SK-N-MC (cell line): ENCODE measurements at regions not wholly inside any gene's neighbourhood (a gene's known extent, or its start where the extent isn't known, plus 50 kb on each side); places are given as distances from the start of the nearest gene placed in this dataset.
"Not testable (repeated sequence)": the region's sequence is repeated elsewhere in the genome, so short reads cannot be mapped to it uniquely, and the experiment has no call there.

Experiments used
- DNase-seq: peaks from one replicate; pipeline ENCODE4 v3.0.0-alpha.2; 2011; ENCODE audit warnings: low read depth, low spot score
- H3K27ac ChIP-seq: fragments of 200-600 bp; sonication (generic); 2 replicates; pipeline ENCODE4 v1.5.1; 2016; ENCODE audit warnings: mixed run types
- H3K36me3 ChIP-seq: fragments of 200-600 bp; sonication (generic); 2 replicates; pipeline ENCODE4 v1.6.1; 2017; ENCODE audit warnings: antibody characterized with exemption, low read length, mixed read lengths; ENCODE audit not compliant: insufficient read depth
- H3K4me3 ChIP-seq: fragments of 200-600 bp; sonication (generic); 2 replicates; pipeline ENCODE4 v1.5.1; 2016
- H3K9ac ChIP-seq: fragments of 200-600 bp; sonication (generic); 2 replicates; pipeline ENCODE4 v1.8.0; 2017; ENCODE audit warnings: mixed run types, mixed read lengths; ENCODE audit not compliant: insufficient read length
- H3K9me3 ChIP-seq: fragments of 200-600 bp; sonication (generic); 2 replicates; pipeline ENCODE4 v1.6.1; 2017; ENCODE audit warnings: low read depth, mild to moderate bottlenecking, antibody characterized with exemption, low read length, moderate library complexity, mixed read lengths
- EZH2 ChIP-seq: fragments of 200-600 bp; sonication (generic); IDR thresholded peaks from one replicate; pipeline ENCODE4 v1.6.1; 2017; ENCODE audit warnings: antibody characterized with exemption
- FOXP2 ChIP-seq: optimal IDR thresholded peaks from 2 replicates; pipeline ENCODE3; 2011; ENCODE audit warnings: mild to moderate bottlenecking, moderate library complexity; ENCODE audit not compliant: insufficient read depth; ENCODE audit errors: extremely low read length, control extremely low read depth
- POLR2AphosphoS5 ChIP-seq: IDR thresholded peaks from 2 replicates; pipeline ENCODE4 v1.6.1; 2012; ENCODE audit warnings: mild to moderate bottlenecking, low read depth, low read length, borderline replicate concordance

- H3K27ac ChIP-seq, result no peak overlapping the region
- no peak for DNase-seq
Observed at GRCh38 chr5:91469517-91470165, 86.5 kb upstream of the ARRDC3 start.

DNA sequence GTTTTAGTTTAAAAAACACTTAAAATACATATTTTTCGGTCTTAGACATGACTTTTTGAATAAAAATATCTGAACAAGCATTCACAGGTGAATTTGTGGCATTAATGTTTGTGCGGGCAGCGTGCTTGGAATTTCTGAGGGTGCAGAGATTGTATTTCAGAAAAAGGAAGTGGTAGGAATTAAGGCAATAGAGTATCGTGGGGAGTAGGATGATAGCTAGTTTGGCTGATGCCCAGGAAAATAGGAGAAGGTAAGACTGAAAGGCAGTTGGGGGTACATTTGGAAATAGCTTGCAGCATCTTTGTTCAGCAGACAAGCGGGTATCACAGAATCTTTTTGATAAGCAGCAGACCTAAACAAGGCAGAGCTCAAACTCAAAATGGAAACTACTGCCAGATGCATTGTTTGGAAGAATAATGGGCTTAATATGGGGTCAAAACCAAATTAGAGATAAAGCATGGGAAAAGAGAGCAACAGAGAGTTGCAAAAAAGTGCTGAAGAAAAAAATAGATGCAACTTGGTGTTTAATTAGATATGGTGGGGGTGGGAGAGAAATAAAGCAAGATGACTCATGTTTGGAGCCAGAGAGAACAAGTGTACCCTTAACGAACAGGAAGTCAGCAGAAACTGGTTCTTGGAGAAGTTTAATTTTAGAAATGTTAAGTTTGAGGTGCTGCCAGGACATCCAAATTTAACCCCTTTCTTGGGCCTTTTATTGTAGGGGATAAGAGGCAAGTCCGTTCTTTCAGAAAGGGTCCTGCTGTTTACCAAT lies 85.7 kb upstream of the ARRDC3 start:
- Histone ChIP-seq H3K9me3 (no peaks in the 10 kb centered on the region), H3K4me3 (no peak overlapping the region), H3K27ac (no peak overlapping the region), H3K9ac (no peak overlapping the region), H3K36me3 (no peaks in the 10 kb centered on the region)
- no peak for DNase-seq
- TF ChIP-seq POLR2AphosphoS5 (no peak), EZH2 (no peak), FOXP2 (no peak)

More at GRCh38 chr5:91469517-91470165, 86.5 kb upstream of the ARRDC3 start:
- no peak overlapping the region for H3K4me3 ChIP-seq
- H3K9me3 ChIP-seq, result no peaks in the 10 kb centered on the region
- no peaks in the 10 kb centered on the region for H3K36me3 ChIP-seq
- TF ChIP-seq EZH2 (no peak), FOXP2 (no peak), POLR2AphosphoS5 (no peak)
- H3K9ac ChIP-seq, result no peak overlapping the region

- DNase-seq, result no peak
- TF ChIP-seq EZH2, result no peak
- TF ChIP-seq POLR2AphosphoS5, result no peak
- no peak for TF ChIP-seq FOXP2
- Histone ChIP-seq H3K9me3 (no peaks in the 10 kb centered on the region), H3K27ac (no peak overlapping the region), H3K9ac (no peak overlapping the region), H3K36me3 (no peaks in the 10 kb centered on the region), H3K4me3 (no peak overlapping the region)
Observed at GRCh38 chr5:91464886-91465646, 81.9 kb upstream of the ARRDC3 start.

DNA sequence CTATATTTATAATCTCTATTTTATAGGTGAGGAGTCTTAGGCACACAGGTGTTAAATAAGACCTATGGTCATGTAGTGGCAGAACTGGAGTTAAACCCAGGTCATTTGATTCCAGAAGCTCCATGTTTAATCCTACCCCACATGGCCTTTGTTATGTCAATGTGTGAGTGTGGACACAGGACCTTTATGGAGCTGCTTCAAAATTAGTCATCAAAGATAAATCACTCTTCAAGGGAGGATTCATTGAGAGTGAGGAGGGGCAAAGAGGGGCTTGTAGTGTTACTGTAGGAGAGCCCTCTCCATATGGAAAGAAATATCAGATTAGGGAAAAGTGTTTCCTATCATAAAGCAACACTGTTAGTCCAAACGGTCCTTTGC lies 74.6 kb upstream of the ARRDC3 start:
- H3K36me3 ChIP-seq, result no peaks in the 10 kb centered on the region
- H3K27ac ChIP-seq, result no peak overlapping the region
- no peaks in the 10 kb centered on the region for H3K9me3 ChIP-seq
- H3K4me3 ChIP-seq, result no peak overlapping the region
- DNase-seq, result no peak
- TF ChIP-seq POLR2AphosphoS5 (no peak), EZH2 (no peak), FOXP2 (no peak)
- H3K9ac ChIP-seq, result no peak overlapping the region

DNA sequence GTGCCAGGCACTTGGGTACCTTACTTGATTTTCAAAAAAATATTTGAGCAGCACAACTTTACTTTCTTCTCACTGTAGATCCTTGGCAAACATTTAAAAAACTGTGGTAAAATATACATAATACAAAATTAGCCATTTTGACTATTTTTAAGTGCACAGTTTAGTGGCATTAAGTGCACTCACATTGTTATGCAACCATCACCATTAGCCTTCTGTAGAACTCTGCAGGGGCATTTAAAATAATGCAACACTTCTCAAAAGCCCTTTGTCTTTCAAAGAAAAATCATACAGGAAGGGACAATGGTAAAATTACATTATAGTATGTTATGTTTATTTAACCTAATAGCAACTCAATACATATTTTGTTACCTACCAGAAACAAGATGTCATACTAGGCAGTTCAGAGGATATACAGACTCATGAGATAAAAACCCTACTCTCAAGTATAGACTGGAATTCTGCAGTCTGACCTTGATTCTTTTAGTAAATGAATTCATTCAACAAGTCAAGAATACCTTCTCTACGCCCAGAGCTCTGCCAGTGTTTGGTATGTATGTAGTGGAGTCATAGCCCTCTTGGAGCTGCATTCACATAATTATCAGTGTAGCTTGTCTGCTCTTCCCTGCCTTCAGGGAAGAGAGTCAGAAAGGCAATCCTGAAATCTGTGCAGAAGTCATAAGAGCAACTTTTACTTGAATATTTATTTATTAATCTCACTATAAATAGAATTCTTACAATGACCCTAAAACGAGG lies 74.0 kb upstream of the ARRDC3 start:
- Histone ChIP-seq H3K27ac (no peak overlapping the region), H3K36me3 (no peaks in the 10 kb centered on the region), H3K9ac (no peak overlapping the region), H3K9me3 (no peaks in the 10 kb centered on the region), H3K4me3 (no peak overlapping the region)
- TF ChIP-seq EZH2, result no peak
- TF ChIP-seq FOXP2, result no peak
- TF ChIP-seq POLR2AphosphoS5, result no peak
- no peak for DNase-seq

GRCh38 chr5:91449083-91449482 lies 66.0 kb upstream of the ARRDC3 start:
- H3K36me3 ChIP-seq, result no peaks in the 10 kb centered on the region
- H3K9me3 ChIP-seq, result no peaks in the 10 kb centered on the region
- H3K4me3 ChIP-seq, result no peak overlapping the region
- no peak overlapping the region for H3K27ac ChIP-seq
- DNase-seq, result no peak
- TF ChIP-seq POLR2AphosphoS5 (no peak), FOXP2 (no peak), EZH2 (no peak)
- H3K9ac ChIP-seq, result no peak overlapping the region

DNA sequence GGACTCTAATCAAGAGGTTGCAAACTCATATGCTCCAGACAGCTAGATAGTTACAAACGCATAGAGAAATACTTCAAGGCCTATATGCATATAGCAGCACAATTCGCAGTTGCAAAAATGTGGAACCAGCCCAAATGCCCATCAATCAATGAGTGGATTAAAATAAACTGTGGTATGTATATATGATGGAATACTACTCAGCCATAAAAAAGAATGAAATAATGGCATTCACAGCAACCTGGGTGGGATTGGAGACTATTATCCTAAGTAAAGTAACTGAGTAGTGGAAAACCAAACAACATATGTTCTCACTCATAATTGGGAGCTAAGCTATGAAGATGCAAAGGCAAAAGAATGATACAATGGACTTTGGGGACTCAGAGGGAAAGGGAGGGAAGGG lies 65.0 kb upstream of the ARRDC3 start:
- H3K36me3 ChIP-seq, H3K9ac ChIP-seq, H3K4me3 ChIP-seq, H3K9me3 ChIP-seq, H3K27ac ChIP-seq, DNase-seq: not testable (repeated sequence)

GRCh38 chr5:91446880-91447279 lies 63.8 kb upstream of the ARRDC3 start:
- not testable (repeated sequence) for H3K9ac ChIP-seq, H3K36me3 ChIP-seq, H3K9me3 ChIP-seq, H3K4me3 ChIP-seq, DNase-seq, H3K27ac ChIP-seq
